Breast epithelium (tissue), 3 donors: ENCODE measurements at regions not wholly inside any gene's neighbourhood (a gene's known extent, or its start where the extent isn't known, plus 50 kb on each side); places are given as distances from the start of the nearest gene placed in this dataset.

Source experiments
- POLR2A ChIP-seq: fragments of 450-650 bp; IDR thresholded peaks from one replicate; pipeline ENCODE4 v1.6.1; 2016; ENCODE audit warnings: antibody characterized with exemption, mild to moderate bottlenecking, moderate library complexity
- POLR2AphosphoS5 ChIP-seq, 3 donors: sonication (generic); formaldehyde crosslinking; IDR thresholded peaks; one replicate each; pipeline ENCODE4 v1.6.1; 2017; ENCODE audit warnings: antibody characterized with exemption in 3 of 3
- TF ChIP-seq, protein P1 (sequence below), 3 donors: fragments of 450-650 bp; IDR thresholded peaks; one replicate each; pipeline ENCODE4 v1.5.1; 2016 to 2017; ENCODE audit warnings: antibody characterized with exemption in 3 of 3, mild to moderate bottlenecking in 3 of 3, moderate library complexity in 3 of 3

DNA sequence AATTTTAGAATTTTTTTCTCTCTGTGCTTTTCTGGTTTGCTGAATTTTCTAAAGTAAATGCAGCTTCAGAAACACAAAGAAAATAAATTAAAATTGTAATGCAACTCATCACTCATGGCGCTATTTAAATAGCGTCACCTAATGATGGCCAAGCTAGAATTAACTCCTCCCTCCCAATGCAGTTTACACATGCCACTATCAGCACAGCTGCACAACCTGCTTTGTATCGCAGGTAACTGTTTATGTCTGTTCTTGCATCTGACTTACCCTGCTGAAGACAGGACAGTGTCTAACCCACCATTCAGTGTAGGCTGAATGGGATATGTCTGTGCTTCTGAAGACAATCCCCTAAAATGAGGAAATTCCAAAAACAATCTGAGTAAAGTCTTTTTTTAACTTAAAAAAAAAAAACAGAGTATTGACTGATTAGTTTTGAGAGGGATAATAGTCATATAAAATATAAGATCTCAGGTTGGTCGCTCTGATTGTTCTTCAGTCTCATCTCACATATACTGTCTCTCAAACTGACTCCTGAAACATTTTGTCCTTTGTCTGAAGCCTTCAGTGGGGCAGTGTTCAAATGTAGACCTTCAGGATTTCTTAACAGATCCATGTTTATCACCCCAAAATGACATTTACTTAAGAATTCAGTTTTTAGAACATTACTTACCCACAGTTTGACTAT lies 271.4 kb downstream of the ZEB2 start:
- TF ChIP-seq, protein P1, sequence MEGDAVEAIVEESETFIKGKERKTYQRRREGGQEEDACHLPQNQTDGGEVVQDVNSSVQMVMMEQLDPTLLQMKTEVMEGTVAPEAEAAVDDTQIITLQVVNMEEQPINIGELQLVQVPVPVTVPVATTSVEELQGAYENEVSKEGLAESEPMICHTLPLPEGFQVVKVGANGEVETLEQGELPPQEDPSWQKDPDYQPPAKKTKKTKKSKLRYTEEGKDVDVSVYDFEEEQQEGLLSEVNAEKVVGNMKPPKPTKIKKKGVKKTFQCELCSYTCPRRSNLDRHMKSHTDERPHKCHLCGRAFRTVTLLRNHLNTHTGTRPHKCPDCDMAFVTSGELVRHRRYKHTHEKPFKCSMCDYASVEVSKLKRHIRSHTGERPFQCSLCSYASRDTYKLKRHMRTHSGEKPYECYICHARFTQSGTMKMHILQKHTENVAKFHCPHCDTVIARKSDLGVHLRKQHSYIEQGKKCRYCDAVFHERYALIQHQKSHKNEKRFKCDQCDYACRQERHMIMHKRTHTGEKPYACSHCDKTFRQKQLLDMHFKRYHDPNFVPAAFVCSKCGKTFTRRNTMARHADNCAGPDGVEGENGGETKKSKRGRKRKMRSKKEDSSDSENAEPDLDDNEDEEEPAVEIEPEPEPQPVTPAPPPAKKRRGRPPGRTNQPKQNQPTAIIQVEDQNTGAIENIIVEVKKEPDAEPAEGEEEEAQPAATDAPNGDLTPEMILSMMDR (IDR thresholded peaks at IDR 0.05), result no peak
- TF ChIP-seq POLR2A, result no peak
- no peak for TF ChIP-seq POLR2AphosphoS5 (IDR thresholded peaks at IDR 0.05)
